HEK293T (cell line): ENCODE measurements at regions not wholly inside any gene's neighbourhood (a gene's known extent, or its start where the extent isn't known, plus 50 kb on each side); places are given as distances from the start of the nearest gene placed in this dataset.

ENCODE experiments used
- ELF4 ChIP-seq: fragments of 450-650 bp; IDR thresholded peaks from 2 replicates; pipeline ENCODE4 v1.6.1; 2017; ENCODE audit warnings: antibody characterized with exemption
- FOXA1 ChIP-seq: fragments of 450-650 bp; IDR thresholded peaks from 2 replicates; pipeline ENCODE4 v1.6.1; 2016; ENCODE audit warnings: mild to moderate bottlenecking
- FOXK2 ChIP-seq: fragments of 450-650 bp; IDR thresholded peaks from 2 replicates; pipeline ENCODE4 v1.6.1; 2016; ENCODE audit warnings: mild to moderate bottlenecking
- FOXM1 ChIP-seq: fragments of 450-650 bp; IDR thresholded peaks from 2 replicates; pipeline ENCODE4 v1.6.1; 2017; ENCODE audit warnings: mild to moderate bottlenecking, borderline replicate concordance
- HDGF ChIP-seq: fragments of 450-650 bp; IDR thresholded peaks from 2 replicates; pipeline ENCODE4 v1.6.1; 2017; ENCODE audit warnings: antibody characterized with exemption, borderline replicate concordance
- SP1 ChIP-seq: fragments of 450-650 bp; IDR thresholded peaks from 2 replicates; pipeline ENCODE4 v1.6.1; 2017

- TF ChIP-seq FOXK2, result no peak
- TF ChIP-seq FOXA1, result no peak
- no peak for TF ChIP-seq HDGF
- TF ChIP-seq SP1, result no peak
- no peak for TF ChIP-seq FOXM1
- TF ChIP-seq ELF4, result no peak
These were observed 925.1 kb upstream of the NR2F2 start for GRCh38 chr15:95405447-95405846.
